PFSK-1 (cell line): ENCODE measurements at regions not wholly inside any gene's neighbourhood (a gene's known extent, or its start where the extent isn't known, plus 50 kb on each side); places are given as distances from the start of the nearest gene placed in this dataset.

ENCODE experiments used
- FOXP2 ChIP-seq: optimal IDR thresholded peaks from 2 replicates; pipeline ENCODE3; 2011; ENCODE audit warnings: borderline replicate concordance, control low read depth, inconsistent platforms; ENCODE audit not compliant: insufficient read depth; ENCODE audit errors: extremely low read length, extremely low read depth
- POLR2AphosphoS5 ChIP-seq: IDR thresholded peaks from 2 replicates; pipeline ENCODE4 v1.6.1; 2012; ENCODE audit warnings: low read depth, mild to moderate bottlenecking, control low read depth, low read length, moderate library complexity
- REST ChIP-seq, 2 experiments: IDR thresholded peaks; 2 replicates each; pipeline versions ENCODE4 v1.6.1 to v1.8.0; 2011 to 2012; ENCODE audit warnings: low read depth in 2 of 2, low read length in 2 of 2, control low read depth in 1 of 2, inconsistent platforms in 1 of 2, mild to moderate bottlenecking in 1 of 2, moderate library complexity in 1 of 2; ENCODE audit not compliant: insufficient read depth in 1 of 2
- SIN3A ChIP-seq: IDR thresholded peaks from 2 replicates; pipeline ENCODE4 v1.6.1; 2012; ENCODE audit warnings: mild to moderate bottlenecking, low read length, moderate library complexity, borderline replicate concordance; ENCODE audit not compliant: insufficient read depth
- TAF1 ChIP-seq: IDR thresholded peaks from 2 replicates; pipeline ENCODE4 v1.6.1; 2012; ENCODE audit warnings: low read length, control low read depth, borderline replicate concordance; ENCODE audit not compliant: insufficient read depth

DNA sequence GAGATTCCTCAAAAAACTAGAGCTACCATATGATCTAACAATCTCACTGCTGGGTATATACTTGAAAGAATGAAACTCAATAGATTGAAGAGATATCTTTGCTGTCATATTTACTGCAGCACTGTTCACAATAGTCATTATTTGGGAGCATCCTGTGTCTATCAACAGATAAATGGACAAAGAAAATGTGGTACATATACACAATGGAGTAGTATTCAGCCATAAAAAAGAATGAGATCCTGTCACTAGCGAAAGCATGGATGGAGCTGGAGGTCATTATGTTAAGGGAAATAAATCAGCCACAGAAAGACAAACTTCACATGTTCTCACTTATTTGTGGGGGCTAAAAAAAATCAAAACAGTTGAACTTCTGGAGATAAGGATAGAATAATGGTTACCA lies 505.7 kb upstream of the ARRDC3 start:
- TF ChIP-seq SIN3A (no peak), TAF1 (no peak), REST (IDR thresholded peaks at IDR 0.05; ENCODE audit: insufficient read depth in 1 of 2, low read depth in 2 of 2, low read length in 2 of 2) (no peak), FOXP2 (no peak), POLR2AphosphoS5 (no peak)

DNA sequence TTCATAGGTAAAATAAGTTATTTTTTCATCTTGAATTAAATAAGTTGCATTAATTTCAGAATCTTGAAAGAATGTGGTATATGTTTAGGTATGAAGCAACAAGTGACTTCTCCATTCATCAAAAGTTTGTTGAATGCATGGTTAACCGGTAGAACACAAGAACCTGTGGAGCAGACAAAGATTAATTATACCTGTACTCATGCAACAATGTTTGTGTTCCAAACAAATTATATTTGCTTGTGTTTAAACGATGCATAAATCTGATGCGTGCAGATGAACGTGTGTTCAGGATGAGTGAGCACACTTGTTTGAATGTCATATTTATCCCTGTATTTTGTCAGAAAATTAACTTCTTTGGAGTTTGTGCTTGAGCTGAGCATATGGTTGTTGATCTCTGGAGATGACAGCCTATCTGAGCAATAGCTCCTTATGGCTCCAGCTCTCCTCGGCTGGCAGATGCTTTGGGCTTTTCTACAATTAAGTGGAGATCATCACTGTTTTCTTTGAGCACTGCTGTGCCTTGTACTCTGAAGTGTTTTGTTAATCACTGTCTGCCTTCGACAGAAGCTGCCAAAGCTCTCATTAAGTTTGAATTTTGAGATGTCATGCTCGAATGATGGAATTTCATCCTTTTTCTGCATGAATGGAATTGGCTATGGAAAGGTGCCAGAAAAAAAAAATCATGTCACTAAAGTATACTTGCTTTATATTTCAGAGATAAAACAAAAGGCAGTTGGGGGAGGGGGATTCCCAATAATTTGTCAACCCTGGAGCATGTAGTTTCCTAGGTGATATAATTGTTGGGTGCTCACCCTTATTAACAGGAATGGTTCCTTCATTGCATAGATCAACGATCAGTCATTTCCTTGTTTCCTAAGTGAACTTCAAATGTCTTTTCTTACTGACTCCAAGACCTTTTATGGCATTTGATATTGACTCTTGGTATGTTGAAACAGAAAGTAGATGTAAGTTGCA lies 502.5 kb upstream of the ARRDC3 start:
- TF ChIP-seq TAF1 (no peak), POLR2AphosphoS5 (no peak), SIN3A (no peak), FOXP2 (no peak), REST (IDR thresholded peaks at IDR 0.05; ENCODE audit: insufficient read depth in 1 of 2, low read depth in 2 of 2, low read length in 2 of 2) (no peak)

GRCh38 chr5:91884036-91884435 lies 500.9 kb upstream of the ARRDC3 start:
- TF ChIP-seq TAF1 (no peak), FOXP2 (no peak), REST (IDR thresholded peaks at IDR 0.05; ENCODE audit: insufficient read depth in 1 of 2, low read depth in 2 of 2, low read length in 2 of 2) (no peak), POLR2AphosphoS5 (no peak), SIN3A (no peak)

DNA sequence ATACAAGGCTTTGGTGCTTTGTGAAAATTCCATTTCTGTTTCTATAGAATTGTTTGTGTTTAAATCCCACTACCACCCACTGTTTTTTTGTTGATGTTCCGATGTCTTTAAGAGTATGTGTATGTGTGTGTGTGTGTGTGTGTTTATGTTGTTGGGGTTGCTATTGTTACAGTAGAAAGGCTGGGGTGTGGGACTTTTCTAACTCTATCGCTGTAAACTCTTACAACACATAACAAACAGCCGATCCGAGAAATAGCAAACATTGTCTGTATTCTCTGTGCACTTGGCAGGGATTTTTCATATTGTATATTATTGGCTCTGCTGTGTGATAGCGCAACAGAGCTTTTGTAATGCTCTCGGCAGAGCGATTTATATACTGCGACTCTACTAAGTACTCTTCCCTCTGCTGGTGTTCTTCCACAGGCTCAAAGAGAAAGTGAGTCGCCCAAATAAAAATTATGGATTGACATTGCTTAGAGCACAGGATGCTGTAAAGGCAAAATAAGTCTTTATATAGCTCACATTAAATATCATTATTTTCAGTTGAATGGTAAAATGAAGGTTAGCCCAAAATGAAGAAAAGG lies 492.2 kb upstream of the ARRDC3 start:
- no peak for TF ChIP-seq REST (IDR thresholded peaks at IDR 0.05; ENCODE audit: insufficient read depth in 1 of 2, low read depth in 2 of 2, low read length in 2 of 2)
- no peak for TF ChIP-seq TAF1
- TF ChIP-seq POLR2AphosphoS5, result no peak
- no peak for TF ChIP-seq SIN3A
- no peak for TF ChIP-seq FOXP2
